ENCODE measurements at regions not wholly inside any gene's neighbourhood (a gene's known extent, or its start where the extent isn't known, plus 50 kb on each side); places are given as distances from the start of the nearest gene placed in this dataset.

DNA sequence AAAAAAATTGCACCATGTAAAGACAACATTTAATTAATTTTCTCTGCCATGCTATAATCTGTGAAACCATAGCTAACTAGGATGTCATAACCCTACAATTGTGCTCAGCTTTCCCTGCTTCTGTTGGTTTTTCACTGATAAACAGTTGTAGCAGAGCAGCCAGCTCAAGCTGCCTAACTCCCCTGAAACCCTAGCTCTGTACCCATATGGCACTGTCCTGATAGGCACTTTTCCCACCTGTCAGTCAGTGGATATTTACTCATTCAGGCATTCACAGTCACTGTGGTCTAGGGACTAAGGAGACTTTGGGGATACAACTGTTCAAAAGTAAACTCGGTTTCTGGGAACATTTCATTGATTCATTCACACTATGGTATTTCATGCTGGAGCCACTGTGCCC is 407.0 kb downstream of the DSEL start:
- Mint-ChIP-seq H3K36me3 (no peaks in the 10 kb centered on the region), H3K27me3 (ENCODE audit: low read depth in 3 of 3) (peaks cover 0 to 1% (median 0%) of the 10 kb centered on the region in 3 donors), H3K4me3 (no peak overlapping the region), H3K27ac (no peak overlapping the region), H3K4me1 (no peaks in the 10 kb centered on the region), H3K9me3 (no peaks in the 10 kb centered on the region)
- no peak overlapping the region for H2AFZ ChIP-seq (ENCODE audit: insufficient read depth, low read depth, low read length, poor library complexity, severe bottlenecking)
- no peak for TF ChIP-seq CTCF (IDR thresholded peaks at IDR 0.05)
- H3K9ac ChIP-seq (ENCODE audit: insufficient read depth, low read length, poor library complexity, severe bottlenecking): no peak overlapping the region
- H4K20me1 ChIP-seq (ENCODE audit: insufficient read depth, low read length): no peaks in the 10 kb centered on the region
- no peak overlapping the region for H3K4me3 ChIP-seq (replicated peaks in 1 of 3; ENCODE audit: low read depth in 2 of 3, low read length in 3 of 3)
- no peaks in the 10 kb centered on the region for H3K4me1 ChIP-seq (ENCODE audit: control insufficient read depth in 1 of 2, insufficient read depth in 2 of 2, low read length in 2 of 2)
- intact Hi-C loops (cut with micrococcal nuclease): no loop called here
- no peak overlapping the region for H3K27ac ChIP-seq (ENCODE audit: low read depth in 1 of 2, low read length in 2 of 2)
- H3K4me2 ChIP-seq (replicated peaks; ENCODE audit: extremely low read depth, low read length, poor library complexity, severe bottlenecking): no peak overlapping the region
- H3K79me2 ChIP-seq (ENCODE audit: insufficient read depth, low read length): no peaks in the 10 kb centered on the region
- DNase-seq: no peak
- no peaks in the 10 kb centered on the region for H3K9me3 ChIP-seq (replicated peaks in 1 of 2; ENCODE audit: control insufficient read depth in 1 of 2, insufficient read depth in 1 of 2, low read length in 2 of 2)
- no peaks in the 10 kb centered on the region for H3K36me3 ChIP-seq (replicated peaks in 1 of 2; ENCODE audit: control insufficient read depth in 1 of 2, insufficient read depth in 2 of 2, low read length in 2 of 2)
- H3K27me3 ChIP-seq (ENCODE audit: control insufficient read depth in 2 of 2, insufficient read depth in 2 of 2, low read length in 2 of 2): no peaks in the 10 kb centered on the region
- WGBS (ENCODE audit: insufficient coverage): 86% methylated on average over 1 of the region's 1 CpG

DNA sequence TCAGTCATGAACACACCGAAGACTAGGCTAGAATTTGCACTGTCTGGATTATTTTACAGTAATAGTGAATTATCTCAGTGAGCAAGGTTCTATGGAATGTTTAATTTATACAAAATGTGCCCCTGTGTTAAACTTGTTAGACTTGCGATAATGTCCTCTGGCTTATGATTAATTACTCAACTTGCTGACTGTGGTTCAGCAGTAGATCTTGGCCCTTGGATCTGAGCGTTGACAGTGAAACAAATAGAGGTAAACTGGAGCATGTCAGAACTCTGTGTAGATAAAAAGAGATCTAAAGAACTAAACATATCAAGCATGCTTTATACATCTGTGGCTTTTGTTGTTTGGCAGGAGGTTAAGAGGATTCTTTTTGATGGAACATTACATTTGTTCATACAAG is 407.6 kb downstream of the DSEL start:
- Mint-ChIP-seq H3K4me1 (no peaks in the 10 kb centered on the region), H3K4me3 (no peak overlapping the region), H3K9me3 (no peaks in the 10 kb centered on the region), H3K27me3 (ENCODE audit: low read depth in 3 of 3) (peaks cover 0 to 1% (median 0%) of the 10 kb centered on the region in 3 donors), H3K27ac (no peak overlapping the region), H3K36me3 (no peaks in the 10 kb centered on the region)
- Histone ChIP-seq H2AFZ (ENCODE audit: insufficient read depth, low read depth, low read length, poor library complexity, severe bottlenecking) (no peak overlapping the region), H3K9me3 (replicated peaks in 1 of 2; ENCODE audit: control insufficient read depth in 1 of 2, insufficient read depth in 1 of 2, low read length in 2 of 2) (no peaks in the 10 kb centered on the region), H4K20me1 (ENCODE audit: insufficient read depth, low read length) (no peaks in the 10 kb centered on the region), H3K79me2 (ENCODE audit: insufficient read depth, low read length) (no peaks in the 10 kb centered on the region), H3K27ac (ENCODE audit: low read depth in 1 of 2, low read length in 2 of 2) (no peak overlapping the region), H3K9ac (ENCODE audit: insufficient read depth, low read length, poor library complexity, severe bottlenecking) (no peak overlapping the region), H3K4me2 (replicated peaks; ENCODE audit: extremely low read depth, low read length, poor library complexity, severe bottlenecking) (no peak overlapping the region), H3K36me3 (replicated peaks in 1 of 2; ENCODE audit: control insufficient read depth in 1 of 2, insufficient read depth in 2 of 2, low read length in 2 of 2) (no peaks in the 10 kb centered on the region), H3K4me3 (replicated peaks in 1 of 3; ENCODE audit: low read depth in 2 of 3, low read length in 3 of 3) (no peak overlapping the region), H3K27me3 (ENCODE audit: control insufficient read depth in 2 of 2, insufficient read depth in 2 of 2, low read length in 2 of 2) (no peaks in the 10 kb centered on the region), H3K4me1 (ENCODE audit: control insufficient read depth in 1 of 2, insufficient read depth in 2 of 2, low read length in 2 of 2) (no peaks in the 10 kb centered on the region)
- no peak for DNase-seq
- intact Hi-C loops (cut with micrococcal nuclease): no loop called here
- no peak for TF ChIP-seq CTCF (IDR thresholded peaks at IDR 0.05)
- 100% methylated on average over 1 of the region's 3 CpGs for WGBS (ENCODE audit: insufficient coverage)
